D721Med (cell line): ENCODE measurements at regions not wholly inside any gene's neighbourhood (a gene's known extent, or its start where the extent isn't known, plus 50 kb on each side); places are given as distances from the start of the nearest gene placed in this dataset.

Source experiments
- DNase-seq: peaks from one replicate; pipeline ENCODE4 v3.0.0; 2011; ENCODE audit warnings: low spot score; ENCODE audit not compliant: insufficient read length
- FAIRE-seq: peaks from 2 replicates; lab custom pipeline; 2011; peaks lifted over from hg19 to GRCh38; lab: Jason Lieb, UNC
- TF ChIP-seq, protein P1 (sequence below): IDR thresholded peaks from 2 replicates; pipeline ENCODE4 v1.5.1; 2012; ENCODE audit warnings: mild to moderate bottlenecking, control low read depth; ENCODE audit not compliant: insufficient read depth; ENCODE audit errors: missing control alignments

GRCh38 chr2:211228559-211228958 lies 672.2 kb downstream of the CPS1 start:
- TF ChIP-seq, protein P1, sequence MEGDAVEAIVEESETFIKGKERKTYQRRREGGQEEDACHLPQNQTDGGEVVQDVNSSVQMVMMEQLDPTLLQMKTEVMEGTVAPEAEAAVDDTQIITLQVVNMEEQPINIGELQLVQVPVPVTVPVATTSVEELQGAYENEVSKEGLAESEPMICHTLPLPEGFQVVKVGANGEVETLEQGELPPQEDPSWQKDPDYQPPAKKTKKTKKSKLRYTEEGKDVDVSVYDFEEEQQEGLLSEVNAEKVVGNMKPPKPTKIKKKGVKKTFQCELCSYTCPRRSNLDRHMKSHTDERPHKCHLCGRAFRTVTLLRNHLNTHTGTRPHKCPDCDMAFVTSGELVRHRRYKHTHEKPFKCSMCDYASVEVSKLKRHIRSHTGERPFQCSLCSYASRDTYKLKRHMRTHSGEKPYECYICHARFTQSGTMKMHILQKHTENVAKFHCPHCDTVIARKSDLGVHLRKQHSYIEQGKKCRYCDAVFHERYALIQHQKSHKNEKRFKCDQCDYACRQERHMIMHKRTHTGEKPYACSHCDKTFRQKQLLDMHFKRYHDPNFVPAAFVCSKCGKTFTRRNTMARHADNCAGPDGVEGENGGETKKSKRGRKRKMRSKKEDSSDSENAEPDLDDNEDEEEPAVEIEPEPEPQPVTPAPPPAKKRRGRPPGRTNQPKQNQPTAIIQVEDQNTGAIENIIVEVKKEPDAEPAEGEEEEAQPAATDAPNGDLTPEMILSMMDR: no peak
- DNase-seq (no peak), FAIRE-seq (no peak)

- DNase-seq: no peak
- no peak for FAIRE-seq
- TF ChIP-seq, protein P1: no peak
Measured at GRCh38 chr2:211237586-211238275, 681.3 kb downstream of the CPS1 start.

- no peak for DNase-seq
- no peak for FAIRE-seq
- TF ChIP-seq, protein P1: no peak
Measured at GRCh38 chr2:211241891-211242290, 685.5 kb downstream of the CPS1 start.

DNA sequence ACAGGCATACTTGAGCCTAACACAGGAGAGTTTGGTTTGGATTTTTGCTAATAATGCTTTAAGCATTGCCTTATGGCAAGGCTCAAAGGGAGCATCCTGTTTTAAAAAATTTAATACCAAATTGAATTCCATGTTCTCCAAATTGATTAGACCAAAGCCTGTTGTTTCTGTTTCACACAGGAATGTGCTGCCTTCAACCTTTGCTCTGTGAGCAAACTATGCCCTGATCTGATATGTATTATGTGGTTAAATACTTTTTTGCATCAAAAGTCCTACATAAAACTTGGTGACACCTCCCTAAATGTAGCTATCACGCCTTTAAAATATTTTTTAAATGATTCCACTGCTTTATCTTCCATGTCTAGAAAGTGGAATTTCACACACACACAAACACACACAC lies 691.4 kb downstream of the CPS1 start:
- no peak for FAIRE-seq
- TF ChIP-seq, protein P1: no peak
- no peak for DNase-seq

DNA sequence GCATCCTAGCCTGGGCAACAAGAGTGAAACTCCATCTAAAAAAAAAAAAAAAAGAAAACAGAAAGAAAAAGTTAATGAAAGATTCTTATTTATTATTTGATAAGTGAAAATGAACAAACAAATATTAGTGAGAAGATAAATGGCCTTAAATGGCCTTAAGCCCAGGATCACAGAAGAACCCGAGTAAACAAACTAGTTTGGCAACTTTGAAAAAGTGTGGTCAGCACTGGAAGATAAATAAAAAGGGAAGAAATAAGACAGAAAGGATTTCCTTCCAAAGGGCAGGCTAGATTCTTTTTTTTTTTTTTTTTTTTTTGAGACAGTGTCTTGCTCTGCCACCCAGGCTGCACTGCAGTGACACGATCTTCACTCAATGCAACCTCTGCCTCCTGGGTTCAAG lies 692.4 kb downstream of the CPS1 start:
- TF ChIP-seq, protein P1: no peak
- DNase-seq: no peak
- no peak for FAIRE-seq

GRCh38 chr2:211251016-211251415 lies 694.6 kb downstream of the CPS1 start:
- FAIRE-seq (no peak), DNase-seq (no peak)
- TF ChIP-seq, protein P1: no peak

- TF ChIP-seq, protein P1: no peak
- DNase-seq (no peak), FAIRE-seq (no peak)
Measured at GRCh38 chr2:211258646-211259335, 702.4 kb downstream of the CPS1 start.
